Heart right ventricle (tissue), 16 donors: ENCODE measurements at regions not wholly inside any gene's neighbourhood (a gene's known extent, or its start where the extent isn't known, plus 50 kb on each side); places are given as distances from the start of the nearest gene placed in this dataset.
"Not testable (repeated sequence)": the region's sequence is repeated elsewhere in the genome, so short reads cannot be mapped to it uniquely, and the experiment has no call there.

Source experiments
- ATAC-seq, 8 donors: fragments of 200-7000 bp; cut with Tn5 transposase; one replicate each; pipeline ENCODE4 v1.9.1; 2020; ENCODE audit warnings: mild to moderate bottlenecking in 8 of 8, moderate library complexity in 8 of 8, moderate number of reproducible peaks in 1 of 8
- DNase-seq, 2 donors: peaks; one replicate each; pipeline ENCODE4 v3.0.0-alpha.2; 2020
- H3K27ac ChIP-seq, 10 donors: fragments of 200-600 bp; sonication (generic) in 2 of 10; one replicate each; pipeline versions ENCODE4 v1.5.0 to v1.8.0; 2020 to 2022; ENCODE audit warnings: mild to moderate bottlenecking in 3 of 10
- H3K27me3 ChIP-seq, 7 donors: fragments of 200-600 bp; one replicate each; pipeline ENCODE4 v1.8.0; 2021 to 2022; ENCODE audit warnings: mild to moderate bottlenecking in 2 of 7
- H3K36me3 ChIP-seq, 9 donors: fragments of 200-600 bp; sonication (generic) in 1 of 9; one replicate each; pipeline versions ENCODE4 v1.5.0 to v1.8.0; 2020 to 2022; ENCODE audit warnings: mild to moderate bottlenecking in 2 of 9
- H3K4me1 ChIP-seq, 9 donors: fragments of 200-600 bp; sonication (generic) in 1 of 9; one replicate each; pipeline versions ENCODE4 v1.5.0 to v1.8.0; 2020 to 2022; ENCODE audit warnings: mild to moderate bottlenecking in 4 of 9
- H3K4me3 ChIP-seq, 10 donors: fragments of 200-600 bp; sonication (generic) in 2 of 10; one replicate each; pipeline versions ENCODE4 v1.5.0 to v1.8.0; 2020 to 2022; ENCODE audit warnings: mild to moderate bottlenecking in 7 of 10, moderate library complexity in 2 of 10
- H3K9me3 ChIP-seq, 11 donors: fragments of 200-600 bp in 10 of 11; sonication (generic) in 2 of 11; one replicate each; pipeline versions ENCODE4 v1.5.0 to v1.8.0; 2013 to 2022; ENCODE audit warnings: mild to moderate bottlenecking in 2 of 11, control low read depth in 1 of 11, moderate library complexity in 1 of 11
- CTCF ChIP-seq, 9 donors: fragments of 200-600 bp; sonication (generic) in 2 of 9; IDR thresholded peaks; one replicate each; pipeline versions ENCODE4 v1.5.0 to v1.8.0; 2021 to 2022; ENCODE audit warnings: antibody characterized with exemption in 9 of 9, mild to moderate bottlenecking in 5 of 9, moderate library complexity in 1 of 9
- WGBS, 2 donors: extraction: QIAGEN DNeasy Blood & Tissue Kit; methylation state at CpG; one replicate each; pipeline ENCODE4 v1.1.7; 2013; ENCODE audit warnings: inconsistent platforms in 1 of 2; 5-methylcytosine and 5-hydroxymethylcytosine counted together
- intact Hi-C, 10 donors: fragments of 100-400 bp; cut with DNase I; formaldehyde crosslinking; loops; one replicate each; pipeline versions ENCODE4 v1.11.1 to v1.14.2; 2022
- donor health status: Arrhythmogenic right ventricular cardiomyopathy.
- donor health status: ischemic (EF 13 %, LVEDD 7.1; RV severe dilation, severe dysfunction).
- donor health status: healthy with polysubstance abuse.
- donor health status: DM: no; HTN: yes; CAD: no.
- donor health status: DM: no; HTN: no; CAD: no.
- donor health status: ischemic (EF 25% LVEDD 6.9; RV normal size, moderate dysfunction).
- donor health status: ischemic (EF 25% LVEDD 5.7; RV mildly dilated, moderate dysfunction).
- donor health status: healthy.
- donor health status: DM: yes; HTN: yes; CAD: no.
- donor health status: Ischemic cardiomyopathy.
- donor health status: ischemic (EF 35%, LVEDD 5.7; RV mildly dilated, moderate dysfunction).
- donor health status: nonischemic (EF 11% LVEDD 7.7; RV severe dilation, severe dysfunction).
- donor health status: DM: yes; HTN: yes; CAD: no.
- donor health status: PGD.
- donor health status: ischemic (EF 29% LVEDD 5.4; RV normal size, mild dysfunction).
- donor health status: nonischemic (EF 23%, LVEDD 6.1; RV moderate dilation, normal function).

- DNase-seq = peak in 1 of 2 donors; percentile 6
- peaks cover 0 to 8% (median 0%) of the 10 kb centered on the region in 9 donors for H3K4me1 ChIP-seq
- TF ChIP-seq CTCF (IDR thresholded peaks at IDR 0.05) = no peak
- peak in 7 of 8 donors; percentile 42 to 76 (median 52) for ATAC-seq
- H3K27me3 ChIP-seq = no peaks in the 10 kb centered on the region
- no peaks in the 10 kb centered on the region for H3K36me3 ChIP-seq
- no peak overlapping the region for H3K4me3 ChIP-seq
- H3K9me3 ChIP-seq = peaks cover 0 to 27% (median 0%) of the 10 kb centered on the region in 11 donors
- 8 to 14% methylated on average over 2 of the region's 2 CpGs for WGBS, 2 donors
- no peak overlapping the region for H3K27ac ChIP-seq
- intact Hi-C loops = no loop called here
Measured at GRCh38 chr14:48703728-48704467, 882.3 kb downstream of the RPS29 start.

- H3K27ac ChIP-seq, H3K4me3 ChIP-seq, DNase-seq, intact Hi-C loops, H3K4me1 ChIP-seq, H3K36me3 ChIP-seq, ATAC-seq, H3K27me3 ChIP-seq: not testable (repeated sequence)
- WGBS, 2 donors = 93 to 98% methylated on average over 6 of the region's 6 CpGs
- peaks cover 0 to 38% (median under 1%) of the 10 kb centered on the region in 11 donors for H3K9me3 ChIP-seq
Measured at GRCh38 chr14:48697362-48697761, 888.8 kb downstream of the RPS29 start.

- ATAC-seq = no peak
- WGBS, 2 donors = 4 to 16% methylated on average over 1 of the region's 1 CpG
- no peak for TF ChIP-seq CTCF (IDR thresholded peaks at IDR 0.05)
Measured at GRCh38 chr14:48693793-48694192, 892.4 kb downstream of the RPS29 start.

GRCh38 chr14:48690349-48690748, 895.8 kb downstream of the RPS29 start:
- intact Hi-C loops = no loop called here
- no peaks in the 10 kb centered on the region for H3K4me1 ChIP-seq
- TF ChIP-seq CTCF (IDR thresholded peaks at IDR 0.05) = no peak
- no peaks in the 10 kb centered on the region for H3K36me3 ChIP-seq
- ATAC-seq (no peak), DNase-seq (no peak)
- H3K9me3 ChIP-seq = no peaks in the 10 kb centered on the region
- WGBS, 2 donors = 82 to 91% methylated on average over 1 of the region's 1 CpG
- H3K4me3 ChIP-seq = no peak overlapping the region
- no peaks in the 10 kb centered on the region for H3K27me3 ChIP-seq
- H3K27ac ChIP-seq = no peak overlapping the region

More at GRCh38 chr14:48693793-48694192, 892.4 kb downstream of the RPS29 start:
- intact Hi-C loops = no loop called here
- H3K4me3 ChIP-seq = no peak overlapping the region
- no peak for DNase-seq
- peaks cover 0 to 16% (median 0%) of the 10 kb centered on the region in 11 donors for H3K9me3 ChIP-seq
- H3K27me3 ChIP-seq = no peaks in the 10 kb centered on the region
- H3K4me1 ChIP-seq = no peaks in the 10 kb centered on the region
- no peak overlapping the region for H3K27ac ChIP-seq
- no peaks in the 10 kb centered on the region for H3K36me3 ChIP-seq

GRCh38 chr14:48686650-48687049, 899.5 kb downstream of the RPS29 start:
- no peaks in the 10 kb centered on the region for H3K4me1 ChIP-seq
- H3K27me3 ChIP-seq = no peaks in the 10 kb centered on the region
- no peak for TF ChIP-seq CTCF (IDR thresholded peaks at IDR 0.05)
- DNase-seq = no peak
- H3K27ac ChIP-seq = no peak overlapping the region
- no peak for ATAC-seq
- H3K9me3 ChIP-seq = no peaks in the 10 kb centered on the region
- no peaks in the 10 kb centered on the region for H3K36me3 ChIP-seq
- intact Hi-C loops = no loop called here
- no peak overlapping the region for H3K4me3 ChIP-seq
- WGBS, 2 donors = 92% methylated on average over 3 of the region's 3 CpGs
